SH-SY5Y (cell line): ENCODE measurements at regions not wholly inside any gene's neighbourhood (a gene's known extent, or its start where the extent isn't known, plus 50 kb on each side); places are given as distances from the start of the nearest gene placed in this dataset.

ENCODE experiments used
- GATA2 ChIP-seq: IDR thresholded peaks from 2 replicates; pipeline ENCODE4 v1.6.1; 2011; ENCODE audit warnings: mild to moderate bottlenecking, low read depth, low read length
- GATA3 ChIP-seq: IDR thresholded peaks from 2 replicates; pipeline ENCODE4 v1.6.1; 2011; ENCODE audit warnings: low read depth, mild to moderate bottlenecking, low read length, moderate library complexity

- TF ChIP-seq GATA3, result no peak
- no peak for TF ChIP-seq GATA2
Observed at GRCh38 chr20:40054311-40054710, 634.7 kb downstream of the MAFB start.

- TF ChIP-seq GATA2 (no peak), GATA3 (no peak)
Observed at GRCh38 chr20:40050596-40050995, 638.4 kb downstream of the MAFB start.

GRCh38 chr20:40049854-40050253 is 639.2 kb downstream of the MAFB start:
- TF ChIP-seq GATA3, result no peak
- no peak for TF ChIP-seq GATA2

- TF ChIP-seq GATA2, result no peak
- TF ChIP-seq GATA3, result no peak
Observed at GRCh38 chr20:40046703-40047102, 642.3 kb downstream of the MAFB start.

- TF ChIP-seq GATA2 (no peak), GATA3 (no peak)
Observed at GRCh38 chr20:40037511-40037910, 651.5 kb downstream of the MAFB start.

GRCh38 chr20:40029589-40029988 is 659.4 kb downstream of the MAFB start:
- TF ChIP-seq GATA3, result no peak
- no peak for TF ChIP-seq GATA2

- no peak for TF ChIP-seq GATA2
Observed at GRCh38 chr20:40019510-40019909, 669.5 kb downstream of the MAFB start.

GRCh38 chr20:40017765-40018164 is 671.3 kb downstream of the MAFB start:
- TF ChIP-seq GATA3, result no peak
- TF ChIP-seq GATA2, result no peak

- TF ChIP-seq GATA3, result no peak
- no peak for TF ChIP-seq GATA2
Observed at GRCh38 chr20:40016890-40017289, 672.1 kb downstream of the MAFB start.

- no peak for TF ChIP-seq GATA3
- no peak for TF ChIP-seq GATA2
Observed at GRCh38 chr20:40016392-40016791, 672.6 kb downstream of the MAFB start.

GRCh38 chr20:40010483-40010882 is 678.6 kb downstream of the MAFB start:
- TF ChIP-seq GATA3 (no peak), GATA2 (no peak)

GRCh38 chr20:40009542-40009941 is 679.5 kb downstream of the MAFB start:
- no peak for TF ChIP-seq GATA2
- TF ChIP-seq GATA3, result no peak

GRCh38 chr20:40008177-40008576 is 680.9 kb downstream of the MAFB start:
- TF ChIP-seq GATA3, result no peak
- no peak for TF ChIP-seq GATA2

GRCh38 chr20:40006168-40006860 is 682.7 kb downstream of the MAFB start:
- TF ChIP-seq GATA3, result peak; percentile 24; the same call in 1 of the 2 replicates
- no peak for TF ChIP-seq GATA2

GRCh38 chr20:39993742-39994141 is 695.3 kb downstream of the MAFB start:
- TF ChIP-seq GATA3, result no peak
- no peak for TF ChIP-seq GATA2

GRCh38 chr20:39990692-39991091 is 698.3 kb downstream of the MAFB start:
- TF ChIP-seq GATA3 (no peak), GATA2 (no peak)
